Endothelial cell of hepatic sinusoid (primary cell): ENCODE measurements at regions not wholly inside any gene's neighbourhood (a gene's known extent, or its start where the extent isn't known, plus 50 kb on each side); places are given as distances from the start of the nearest gene placed in this dataset.
"Not testable (repeated sequence)": the region's sequence is repeated elsewhere in the genome, so short reads cannot be mapped to it uniquely, and the experiment has no call there.

ENCODE experiments used
- in situ Hi-C: cut with HindIII; loops from 2 replicates; pipeline ENCODE4 v1.10.0; 2017; ENCODE audit warnings: low sequenced_read_pairs

DNA sequence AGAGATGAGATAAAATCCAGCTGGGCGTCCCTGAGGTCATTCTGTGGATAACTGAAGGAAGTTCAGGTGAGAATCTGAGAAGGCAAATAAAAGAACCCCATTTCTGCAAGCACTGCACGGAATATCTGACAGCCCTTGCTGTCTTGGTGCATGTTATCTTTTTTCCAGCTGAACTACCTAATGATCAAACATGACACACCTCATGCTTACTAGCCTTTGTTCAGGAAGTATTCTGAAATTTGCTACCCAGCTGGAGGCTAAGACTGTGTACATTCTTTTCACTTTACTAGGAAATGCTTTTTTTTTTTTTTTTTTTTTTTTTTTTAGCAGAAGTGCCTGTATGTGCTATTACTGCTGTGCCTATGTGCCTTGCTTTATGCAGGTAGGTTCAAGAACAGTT is 718.1 kb downstream of the SMARCA1 start:
- in situ Hi-C loops: no loop called here

DNA sequence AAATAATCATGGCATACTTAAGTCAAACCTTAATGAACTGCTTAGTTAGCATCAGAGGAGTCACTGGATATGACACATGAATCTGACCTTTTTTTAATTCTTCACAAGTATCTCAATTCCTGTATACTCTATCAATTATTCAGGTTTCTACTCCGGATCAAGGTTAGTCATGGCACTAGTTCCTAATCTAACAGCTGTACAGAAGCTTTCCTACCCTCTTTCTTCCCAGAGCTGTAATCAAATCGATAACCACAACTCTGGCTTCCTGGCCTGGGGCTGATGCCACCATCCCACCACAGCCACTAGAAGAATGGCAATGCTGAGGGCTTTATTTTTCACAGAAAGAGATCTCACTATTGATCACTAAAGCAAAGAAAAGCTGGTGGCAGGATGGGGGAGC is 718.5 kb downstream of the SMARCA1 start:
- in situ Hi-C loops: no loop called here

DNA sequence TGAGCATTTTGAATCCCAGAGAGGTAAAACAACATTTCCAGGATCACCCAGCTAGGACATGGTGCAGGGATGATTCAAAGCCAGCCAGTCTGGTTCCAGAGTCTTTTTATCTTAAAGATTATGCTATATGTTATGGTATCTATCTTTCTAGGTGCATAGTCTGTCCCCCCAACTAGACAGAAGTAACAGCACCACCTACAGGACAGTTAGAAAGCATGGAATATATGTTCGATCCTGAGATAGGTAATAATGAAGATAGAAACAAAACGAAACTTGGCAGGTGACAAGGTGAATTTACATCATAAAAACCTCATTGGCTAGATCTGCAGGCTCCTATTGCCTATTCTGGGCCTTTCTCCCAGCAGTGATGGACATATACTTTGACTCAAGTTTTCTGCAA is 723.2 kb downstream of the SMARCA1 start:
- in situ Hi-C loops: no loop called here

DNA sequence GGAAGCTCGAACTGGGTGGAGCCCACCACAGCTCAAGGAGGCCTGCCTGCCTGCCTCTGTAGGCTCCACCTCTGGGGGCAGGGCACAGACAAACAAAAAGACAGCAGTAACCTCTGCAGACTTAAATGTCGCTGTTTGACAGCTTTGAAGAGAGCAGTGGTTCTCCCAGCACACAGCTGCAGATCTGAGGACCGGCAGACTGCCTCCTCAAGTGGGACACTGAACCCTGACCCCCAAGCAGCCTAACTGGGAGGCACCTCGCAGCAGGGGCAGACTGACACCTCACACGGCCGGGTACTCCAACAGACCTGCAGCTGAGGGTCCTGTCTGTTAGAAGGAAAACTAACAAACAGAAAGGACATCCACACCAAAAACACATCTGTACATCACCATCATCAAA is 730.9 kb upstream of the ACTRT1 start:
- in situ Hi-C loops: not testable (repeated sequence)

DNA sequence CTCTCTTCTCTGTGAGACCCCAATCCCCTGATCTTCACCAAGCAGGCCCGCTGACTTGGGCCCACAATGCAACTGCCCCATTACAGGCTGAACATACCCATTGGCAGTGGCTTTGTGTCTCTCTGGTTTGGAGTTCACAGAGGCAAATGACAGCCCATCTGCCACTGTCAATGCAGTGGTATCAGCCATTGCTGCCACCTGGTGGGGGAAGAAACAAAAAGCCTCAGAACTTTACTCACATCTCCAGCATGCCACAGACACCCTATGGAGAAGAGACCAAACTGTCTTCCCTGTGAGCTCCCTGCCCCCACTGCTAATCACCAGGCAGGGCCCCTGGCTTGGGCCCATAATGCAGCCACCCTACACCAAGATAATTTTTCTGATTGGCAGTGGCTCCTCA is 729.3 kb upstream of the ACTRT1 start:
- in situ Hi-C loops: no loop called here

DNA sequence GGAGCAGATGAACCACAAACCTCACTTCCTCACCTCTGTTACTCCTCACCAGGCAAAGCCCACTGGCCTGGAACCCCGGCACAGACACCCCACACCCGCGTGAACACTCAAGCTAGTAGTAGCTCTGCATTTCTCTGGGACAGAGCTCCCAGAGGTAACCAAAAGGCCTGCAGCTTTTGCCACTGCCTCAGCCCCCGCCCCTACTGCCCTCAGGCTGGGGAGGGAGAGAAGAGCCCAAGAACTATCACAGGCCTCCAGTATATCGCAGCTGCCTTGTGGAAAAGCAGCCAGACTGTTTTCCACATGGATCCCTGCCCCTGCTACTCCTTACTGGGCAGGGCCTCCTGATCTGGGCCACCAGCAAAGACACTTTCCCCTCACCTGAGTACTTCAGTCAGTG is 728.7 kb upstream of the ACTRT1 start:
- in situ Hi-C loops: no loop called here

DNA sequence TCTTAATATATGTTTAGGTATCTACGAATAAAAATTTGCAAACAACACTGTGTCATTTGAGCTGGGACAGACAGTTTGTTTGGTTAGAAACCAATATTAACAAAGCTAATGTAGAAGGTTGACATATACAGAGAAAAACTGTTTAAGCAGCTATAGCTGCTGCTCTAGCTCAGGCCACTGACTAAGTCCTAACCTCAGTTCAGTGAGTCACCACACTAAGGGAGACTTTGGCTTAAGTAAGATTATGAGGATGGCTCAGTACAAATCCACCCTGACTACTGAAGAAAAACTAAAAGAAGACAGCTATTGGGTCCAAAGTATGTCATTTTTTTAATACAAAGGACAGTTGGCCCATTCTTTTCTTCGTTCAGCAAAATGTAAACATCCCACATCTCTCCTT is 717.3 kb upstream of the ACTRT1 start:
- in situ Hi-C loops: no loop called here

DNA sequence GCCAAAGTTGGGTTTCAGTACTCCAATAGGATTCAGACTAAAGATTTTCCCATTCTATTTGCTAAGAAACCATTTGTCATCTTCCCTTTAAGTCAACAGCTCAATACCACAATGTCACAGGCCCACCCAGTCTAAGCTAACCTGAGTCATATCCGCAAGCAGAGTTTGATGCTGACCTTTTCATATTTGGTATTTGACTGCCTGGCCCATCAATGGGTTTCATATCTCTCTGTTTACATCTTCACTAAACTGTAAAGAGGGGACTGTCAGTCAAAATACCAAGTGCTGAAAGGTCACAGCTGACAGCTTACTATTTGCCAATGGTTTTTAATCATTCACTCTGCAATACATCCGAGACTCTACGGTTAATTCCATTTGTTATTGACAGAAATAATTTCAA is 707.5 kb upstream of the ACTRT1 start:
- in situ Hi-C loops: no loop called here

DNA sequence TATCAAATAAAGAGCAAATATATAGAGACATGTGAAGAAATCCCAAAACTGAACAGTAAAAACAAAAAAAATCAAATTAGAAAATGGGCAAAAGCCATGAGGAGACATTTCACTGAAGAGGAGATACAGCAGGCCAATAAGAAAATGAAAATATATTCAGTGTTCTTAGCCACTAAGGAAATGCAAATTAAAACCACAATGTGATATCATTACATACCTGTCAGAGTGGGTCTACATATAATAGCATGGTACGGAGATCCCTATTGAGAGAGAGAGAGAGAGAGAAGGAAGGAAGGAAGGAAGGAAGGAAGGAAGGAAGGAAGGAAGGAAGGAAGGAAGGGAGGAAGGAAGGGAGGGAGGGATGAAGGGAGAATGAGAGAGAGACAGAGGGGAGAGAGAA is 707.0 kb upstream of the ACTRT1 start:
- in situ Hi-C loops: no loop called here

DNA sequence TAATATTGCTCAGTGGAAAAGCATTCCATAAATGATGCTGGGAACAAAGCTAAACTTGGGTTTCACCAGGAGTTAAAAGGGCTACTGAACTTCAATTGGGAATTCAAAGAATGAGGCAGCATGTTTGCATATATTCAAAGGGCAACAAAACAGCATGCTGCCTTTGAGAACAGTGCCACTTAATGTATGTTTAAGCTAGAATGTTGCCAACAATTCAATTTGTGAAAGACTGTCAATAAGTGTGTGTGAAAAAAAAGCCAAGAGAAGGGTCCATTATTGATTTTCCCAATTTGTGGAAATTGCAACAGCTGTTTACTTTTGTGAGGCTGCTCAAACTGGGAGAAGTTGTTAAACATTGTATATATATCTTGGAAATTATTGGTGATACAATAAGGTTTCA is 701.9 kb upstream of the ACTRT1 start:
- in situ Hi-C loops: no loop called here

DNA sequence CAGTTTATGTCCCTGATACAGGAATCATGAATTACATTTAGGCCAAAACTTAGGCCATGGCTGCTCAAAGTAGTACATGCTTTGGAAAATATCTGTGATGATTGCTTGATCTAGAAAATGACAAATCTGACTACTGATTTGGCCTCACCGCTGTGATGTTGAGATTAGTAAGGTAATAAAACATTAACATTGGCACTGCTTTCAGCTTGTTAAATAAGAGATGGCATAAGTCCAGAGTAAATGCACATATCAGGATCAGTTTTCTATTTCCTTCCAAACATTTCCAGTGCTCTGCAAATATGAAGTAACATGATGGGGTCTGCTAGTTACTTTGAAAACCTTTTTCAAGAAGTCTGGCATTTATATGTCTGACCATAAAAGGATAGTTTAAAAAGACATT is 687.3 kb upstream of the ACTRT1 start:
- in situ Hi-C loops: no loop called here

DNA sequence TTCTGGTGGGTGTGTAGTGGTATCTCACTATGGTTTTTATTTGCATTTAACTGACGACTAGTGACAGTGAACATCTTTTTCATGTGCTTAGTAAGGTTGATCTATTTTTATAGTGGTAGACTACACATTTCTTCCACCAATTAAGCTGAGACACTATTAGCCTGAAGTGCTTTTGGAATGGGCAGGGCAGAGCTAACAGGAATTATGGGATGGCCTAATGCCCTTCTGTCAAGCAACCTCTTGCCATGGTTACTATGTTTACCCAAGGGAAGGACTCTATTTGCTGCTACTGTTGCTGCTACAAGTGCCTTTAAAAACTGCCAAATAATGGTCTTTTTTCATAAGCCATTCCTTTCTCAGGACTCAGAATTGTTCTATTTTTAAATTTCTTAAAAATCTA is 676.7 kb upstream of the ACTRT1 start:
- in situ Hi-C loops: no loop called here

DNA sequence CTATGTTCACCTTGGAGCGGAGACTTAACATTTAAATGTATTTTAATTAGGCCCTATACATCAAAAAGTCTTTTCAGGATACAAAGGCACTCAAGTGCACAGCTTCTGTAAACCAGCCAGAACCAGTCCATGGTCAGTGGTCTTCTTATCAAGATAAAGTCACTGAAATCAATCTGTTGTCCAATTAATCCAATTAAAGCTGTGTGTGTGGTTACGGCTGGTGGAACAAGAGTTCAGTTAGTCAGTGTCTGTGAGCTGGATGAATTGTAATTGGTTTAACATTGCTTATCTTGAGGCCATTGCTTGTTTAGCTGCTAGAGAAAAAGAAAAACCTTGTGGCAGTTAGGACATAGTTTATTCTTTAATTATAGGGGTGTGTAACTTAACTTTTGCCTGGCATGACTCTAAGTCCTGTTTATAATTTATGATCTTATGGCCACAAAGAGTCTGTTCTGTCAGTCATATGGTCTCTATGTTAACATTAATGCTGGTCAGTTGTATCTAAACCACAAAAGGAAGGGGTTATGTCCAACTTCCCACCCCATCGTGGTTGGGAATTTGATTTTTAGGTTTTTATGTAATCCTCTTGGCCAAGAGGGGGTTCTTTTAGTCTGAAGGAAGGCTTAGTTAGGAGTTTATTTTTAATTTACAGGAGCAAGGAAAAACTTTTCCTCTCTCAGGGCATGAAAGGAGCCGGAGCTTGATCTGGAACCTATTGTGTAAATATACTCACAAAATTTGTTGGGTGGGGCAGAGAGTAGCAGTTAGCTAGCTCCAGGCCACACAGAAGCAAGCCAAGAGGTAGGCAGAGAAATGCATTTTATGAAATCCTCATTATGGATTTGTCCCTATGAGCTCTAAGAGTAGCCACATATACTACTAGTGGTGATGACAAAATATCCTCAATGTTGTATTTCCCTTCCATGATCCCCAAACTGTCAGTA is 665.7 kb upstream of the ACTRT1 start:
- in situ Hi-C loops: no loop called here

DNA sequence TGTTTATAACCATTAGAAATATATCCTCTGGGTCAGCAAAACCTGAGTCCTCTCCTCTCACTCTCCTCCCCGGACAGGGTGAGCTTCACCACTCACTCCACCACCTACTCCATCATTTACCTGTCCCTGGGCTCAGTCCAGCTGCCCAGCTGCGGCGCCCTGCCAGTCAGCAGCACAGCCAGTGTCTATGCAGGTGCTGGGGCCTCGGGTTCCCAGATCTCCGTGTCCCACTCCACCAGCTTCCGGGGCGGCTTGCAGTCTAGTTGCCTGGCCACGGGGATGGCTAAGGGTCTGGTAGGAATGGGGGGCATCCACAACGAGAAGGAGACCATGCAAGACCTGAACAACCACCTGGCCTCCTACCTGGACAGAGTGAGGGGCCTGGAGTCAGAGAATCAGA is 662.2 kb upstream of the ACTRT1 start:
- in situ Hi-C loops: no loop called here

DNA sequence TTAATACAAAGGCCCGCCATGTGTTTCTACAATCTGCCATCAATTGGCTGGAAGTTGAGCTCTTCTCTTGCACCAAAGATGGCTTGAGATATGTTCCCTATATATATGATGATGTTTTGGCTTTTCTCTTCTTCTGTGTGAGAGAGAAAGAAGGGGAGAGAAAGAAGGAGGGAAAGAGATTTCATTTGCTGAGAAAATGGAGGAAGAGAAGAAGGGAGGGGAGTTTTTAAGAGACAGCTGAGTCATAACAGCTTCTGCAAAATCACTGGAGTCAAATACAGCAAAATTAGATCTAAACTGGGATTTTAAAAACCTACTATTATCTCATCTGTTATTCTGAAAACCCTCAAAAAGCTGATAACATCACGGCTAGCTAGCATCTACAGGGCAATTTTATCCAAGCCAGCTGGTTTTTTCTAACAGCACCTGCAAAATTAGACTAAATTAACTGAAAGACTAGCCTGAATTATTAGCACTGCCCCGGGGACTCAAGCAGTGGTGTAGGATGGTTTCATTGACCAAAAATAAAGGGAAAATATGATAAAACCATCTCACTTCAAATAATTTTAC is 647.6 kb upstream of the ACTRT1 start:
- in situ Hi-C loops: no loop called here

DNA sequence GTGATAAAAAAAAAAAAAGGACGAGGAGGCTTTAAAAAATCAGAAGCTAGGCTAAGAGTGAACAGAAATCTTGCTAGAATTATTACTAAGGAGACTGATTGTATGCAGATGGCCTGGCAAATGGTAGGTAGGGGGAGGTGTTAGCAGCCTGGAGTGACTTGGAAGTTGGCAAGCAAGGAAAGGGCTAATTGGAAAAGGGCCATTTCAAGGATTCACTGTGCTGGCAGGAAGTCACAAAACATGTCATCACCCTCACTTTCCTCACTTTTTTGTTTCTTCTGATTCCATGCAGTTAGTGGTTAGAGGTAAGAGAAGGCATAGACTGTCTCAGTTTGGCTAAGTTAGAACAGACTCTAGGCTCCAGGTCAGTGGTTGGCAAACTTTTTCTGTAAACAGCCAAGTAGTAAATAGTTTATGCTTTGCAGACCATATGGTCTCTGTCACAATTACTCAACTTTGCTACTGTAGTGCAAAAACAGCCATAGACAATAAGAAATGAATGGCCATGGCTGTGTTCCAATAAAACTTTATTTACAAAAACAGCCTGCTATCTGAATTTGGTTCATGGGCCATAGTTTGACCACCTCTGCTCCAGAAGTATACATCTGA is 646.5 kb upstream of the ACTRT1 start:
- in situ Hi-C loops: no loop called here

DNA sequence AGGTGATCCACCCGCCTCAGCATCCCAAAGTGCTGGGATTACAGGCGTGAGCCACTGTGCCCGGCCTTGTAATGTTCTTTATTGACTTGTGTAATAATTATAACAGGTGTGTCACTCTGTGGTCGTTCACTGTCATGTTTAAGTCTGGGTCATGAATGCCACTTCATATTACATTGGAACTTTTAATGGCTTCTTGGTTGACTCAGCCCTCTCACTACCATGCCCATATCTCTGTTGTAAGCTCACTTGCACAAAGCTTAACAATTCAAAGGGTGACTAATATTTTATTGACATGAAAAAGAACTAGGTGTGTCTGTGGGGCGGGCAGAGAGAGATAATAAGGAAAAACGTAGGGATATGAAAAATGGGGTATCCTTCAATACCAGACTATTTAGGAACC is 639.7 kb upstream of the ACTRT1 start:
- in situ Hi-C loops: loop anchor here (5.0 kb wide), 1 partner anchor 60 kb away; no protein-coding TSS in a partner anchor

DNA sequence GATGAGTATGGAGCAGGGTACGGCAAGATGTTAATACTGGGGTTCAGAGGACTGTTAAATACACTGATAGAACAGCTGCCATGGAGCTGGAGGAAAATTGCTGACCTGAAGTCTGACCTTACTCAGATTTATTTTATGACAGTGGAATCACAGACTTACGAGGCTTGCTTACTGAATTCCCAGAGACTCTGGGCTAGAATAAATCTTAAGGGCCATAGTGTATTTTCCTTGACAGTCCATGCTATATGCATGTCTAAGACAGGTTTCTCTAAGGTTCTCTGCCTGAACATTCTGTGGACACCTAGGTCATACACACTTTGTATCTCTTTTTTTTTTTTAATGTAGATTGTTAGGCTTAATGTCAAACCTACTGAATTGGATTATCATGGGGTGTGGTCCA is 633.2 kb upstream of the ACTRT1 start:
- in situ Hi-C loops: no loop called here

DNA sequence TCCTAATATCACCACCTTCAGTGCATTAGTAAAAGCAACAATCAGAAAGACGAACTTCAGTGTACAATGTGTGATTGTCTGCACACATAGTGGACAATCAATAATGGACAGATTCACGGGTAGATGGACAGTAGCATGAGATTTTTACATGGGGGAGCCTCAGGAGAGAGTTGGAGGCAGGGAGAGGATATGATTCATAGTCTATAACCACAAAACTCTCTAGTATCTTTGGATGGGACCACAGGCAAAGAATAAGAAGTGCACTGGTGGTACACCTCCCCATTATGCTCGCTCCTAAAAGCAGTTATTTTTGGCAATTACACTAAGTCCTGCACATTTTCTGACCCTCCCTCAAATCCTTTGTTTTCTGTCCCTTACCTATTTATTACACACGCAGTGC is 624.4 kb upstream of the ACTRT1 start:
- in situ Hi-C loops: no loop called here

DNA sequence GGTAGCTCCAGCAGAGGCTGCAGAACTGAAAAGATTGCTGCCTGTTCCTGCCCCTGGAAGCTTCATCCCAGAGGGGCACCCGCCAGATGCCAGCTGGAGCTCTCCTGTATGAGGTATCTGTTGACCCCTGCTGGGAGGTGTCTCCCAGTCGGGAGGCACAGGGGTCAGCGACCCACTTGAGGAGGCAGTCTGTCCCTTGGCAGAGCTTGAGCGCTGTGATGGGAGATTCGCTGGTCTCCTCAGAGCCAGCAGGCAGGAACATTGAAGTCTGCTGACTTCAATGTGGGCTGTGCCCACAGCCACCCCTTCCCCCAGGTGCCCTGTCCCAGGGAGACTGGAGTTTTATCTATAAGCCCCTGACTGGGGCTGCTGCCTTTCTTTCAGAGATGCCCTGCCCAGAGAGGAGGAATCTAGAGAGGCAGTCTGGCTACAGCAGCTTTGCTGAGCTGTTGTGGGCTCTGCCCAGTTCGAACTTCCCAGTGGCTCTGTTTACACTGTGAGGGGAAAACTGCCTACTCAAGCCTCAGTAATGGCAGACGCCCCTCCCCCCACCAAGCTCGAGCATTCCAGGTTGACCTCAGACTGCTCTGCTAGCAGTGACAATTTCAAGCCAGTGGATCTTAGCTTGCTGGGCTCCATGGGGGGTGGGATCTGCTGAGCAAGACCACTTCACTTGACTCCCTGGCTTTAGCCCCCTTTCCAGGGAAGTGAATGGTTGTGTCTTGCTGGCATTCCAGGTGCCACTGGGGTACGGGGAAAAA is 622.3 kb upstream of the ACTRT1 start:
- in situ Hi-C loops: not testable (repeated sequence)

DNA sequence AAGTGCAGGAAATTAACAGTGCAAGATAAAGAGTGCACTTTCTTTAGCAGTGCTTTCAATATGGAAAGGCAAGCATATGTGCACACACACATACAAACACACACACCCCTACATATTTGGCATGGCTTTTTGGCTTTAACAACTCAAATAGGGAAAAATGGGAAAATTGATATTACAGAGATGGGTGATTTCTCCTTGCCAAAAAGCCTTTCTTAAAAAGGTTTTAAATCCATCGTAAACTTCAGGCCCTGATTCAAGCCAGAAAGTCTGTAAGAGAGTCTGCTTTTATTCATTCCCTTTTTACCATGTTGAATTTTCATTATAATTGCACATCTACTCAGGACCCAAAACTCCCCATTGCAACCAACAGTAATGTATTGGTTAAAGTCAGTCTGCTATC is 612.0 kb upstream of the ACTRT1 start:
- in situ Hi-C loops: no loop called here
